ENCODE measurements at regions not wholly inside any gene's neighbourhood (a gene's known extent, or its start where the extent isn't known, plus 50 kb on each side); places are given as distances from the start of the nearest gene placed in this dataset.
"Not testable (repeated sequence)": the region's sequence is repeated elsewhere in the genome, so short reads cannot be mapped to it uniquely, and the experiment has no call there.

DNA sequence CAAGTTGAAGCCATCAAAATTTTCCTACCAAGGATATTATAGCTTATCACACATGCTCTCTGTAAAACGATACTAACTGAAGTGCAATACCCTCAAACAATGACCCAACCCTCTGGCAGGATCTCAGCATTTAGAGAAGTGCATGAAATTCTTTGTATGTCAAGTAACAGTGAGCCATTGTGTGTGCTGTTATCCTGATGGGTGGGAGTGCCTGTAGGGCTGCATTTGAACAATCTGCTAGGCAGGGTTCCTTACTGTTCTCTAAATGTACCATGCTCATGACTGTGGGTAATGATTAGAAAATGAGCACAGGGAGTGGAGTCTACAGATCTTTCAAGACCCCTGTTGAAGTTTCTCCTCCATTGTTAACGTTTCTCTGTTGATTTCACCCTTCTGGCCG lies 398.1 kb downstream of the NSUN3 start:
- 47 to 49% methylated on average over 3 of the region's 3 CpGs for WGBS, 2 experiments

DNA sequence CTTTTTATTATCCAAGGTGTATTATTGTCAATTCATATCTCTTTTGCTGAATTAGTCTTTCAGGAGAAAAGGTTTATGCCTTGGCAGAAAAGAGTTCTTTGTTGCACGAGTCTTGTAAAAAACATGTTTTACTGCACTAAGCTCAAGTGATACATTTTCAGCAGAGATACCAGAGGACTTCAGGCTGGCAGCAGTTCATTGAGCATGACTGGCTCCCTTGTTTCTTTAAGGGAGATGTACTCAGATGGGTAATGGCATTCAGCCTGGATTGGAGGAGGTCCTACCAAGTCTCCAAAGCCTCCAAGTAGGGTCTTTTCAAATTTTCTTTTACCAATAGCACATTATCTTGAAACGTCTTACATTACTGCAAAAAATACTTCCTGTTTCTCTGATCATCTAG lies 400.1 kb downstream of the NSUN3 start:
- Histone ChIP-seq H3K9me3 (ENCODE audit: control insufficient read depth, low read length) (no peaks in the 10 kb centered on the region), H3K27ac (ENCODE audit: insufficient read depth, low read depth, low read length, poor library complexity, severe bottlenecking) (no peak overlapping the region), H3K27me3 (ENCODE audit: control insufficient read depth, insufficient read depth, low read length, poor library complexity, severe bottlenecking) (no peaks in the 10 kb centered on the region), H3K4me1 (ENCODE audit: control insufficient read depth, insufficient read depth, low read length) (peaks cover 18% of the 10 kb centered on the region), H3K4me3 (ENCODE audit: insufficient read depth, low read depth, low read length) (no peak overlapping the region), H3K36me3 (ENCODE audit: control insufficient read depth, insufficient read depth, low read length) (no peaks in the 10 kb centered on the region)
- WGBS, 2 experiments: 93 to 94% methylated on average over 2 of the region's 2 CpGs

More for the DNA sequence above, 398.1 kb downstream of the NSUN3 start:
- peaks cover 18% of the 10 kb centered on the region for H3K4me1 ChIP-seq (ENCODE audit: control insufficient read depth, insufficient read depth, low read length)
- no peak overlapping the region for H3K4me3 ChIP-seq (ENCODE audit: insufficient read depth, low read depth, low read length)
- no peak overlapping the region for H3K27ac ChIP-seq (ENCODE audit: insufficient read depth, low read depth, low read length, poor library complexity, severe bottlenecking)
- H3K36me3 ChIP-seq (ENCODE audit: control insufficient read depth, insufficient read depth, low read length): no peaks in the 10 kb centered on the region
- H3K27me3 ChIP-seq (ENCODE audit: control insufficient read depth, insufficient read depth, low read length, poor library complexity, severe bottlenecking): no peaks in the 10 kb centered on the region
- no peaks in the 10 kb centered on the region for H3K9me3 ChIP-seq (ENCODE audit: control insufficient read depth, low read length)

DNA sequence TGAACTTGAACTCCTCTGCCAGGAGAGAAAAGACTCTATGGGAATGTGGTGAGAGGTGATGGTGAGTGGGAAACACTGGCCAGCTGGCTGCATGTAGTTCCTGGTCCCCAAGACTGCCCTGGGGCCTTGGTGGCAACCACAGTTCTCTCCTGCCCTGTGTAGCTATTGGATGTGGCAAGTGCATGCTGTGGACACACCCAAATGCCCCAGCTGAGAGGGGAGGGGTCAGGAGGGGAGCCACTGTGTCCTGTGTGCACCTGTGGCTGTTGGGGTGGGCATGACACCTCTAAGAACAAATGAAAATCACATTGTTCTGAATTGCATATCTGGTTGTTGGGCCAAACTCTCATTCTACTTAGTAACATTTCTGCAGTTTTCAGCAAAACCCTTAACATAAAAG lies 409.6 kb downstream of the NSUN3 start:
- no peaks in the 10 kb centered on the region for H3K36me3 ChIP-seq (ENCODE audit: control insufficient read depth, insufficient read depth, low read length)
- no peaks in the 10 kb centered on the region for H3K27me3 ChIP-seq (ENCODE audit: control insufficient read depth, insufficient read depth, low read length, poor library complexity, severe bottlenecking)
- H3K4me1 ChIP-seq (ENCODE audit: control insufficient read depth, insufficient read depth, low read length): no peaks in the 10 kb centered on the region
- no peak overlapping the region for H3K4me3 ChIP-seq (ENCODE audit: insufficient read depth, low read depth, low read length)
- H3K9me3 ChIP-seq (ENCODE audit: control insufficient read depth, low read length): no peaks in the 10 kb centered on the region
- H3K27ac ChIP-seq (ENCODE audit: insufficient read depth, low read depth, low read length, poor library complexity, severe bottlenecking): no peak overlapping the region

DNA sequence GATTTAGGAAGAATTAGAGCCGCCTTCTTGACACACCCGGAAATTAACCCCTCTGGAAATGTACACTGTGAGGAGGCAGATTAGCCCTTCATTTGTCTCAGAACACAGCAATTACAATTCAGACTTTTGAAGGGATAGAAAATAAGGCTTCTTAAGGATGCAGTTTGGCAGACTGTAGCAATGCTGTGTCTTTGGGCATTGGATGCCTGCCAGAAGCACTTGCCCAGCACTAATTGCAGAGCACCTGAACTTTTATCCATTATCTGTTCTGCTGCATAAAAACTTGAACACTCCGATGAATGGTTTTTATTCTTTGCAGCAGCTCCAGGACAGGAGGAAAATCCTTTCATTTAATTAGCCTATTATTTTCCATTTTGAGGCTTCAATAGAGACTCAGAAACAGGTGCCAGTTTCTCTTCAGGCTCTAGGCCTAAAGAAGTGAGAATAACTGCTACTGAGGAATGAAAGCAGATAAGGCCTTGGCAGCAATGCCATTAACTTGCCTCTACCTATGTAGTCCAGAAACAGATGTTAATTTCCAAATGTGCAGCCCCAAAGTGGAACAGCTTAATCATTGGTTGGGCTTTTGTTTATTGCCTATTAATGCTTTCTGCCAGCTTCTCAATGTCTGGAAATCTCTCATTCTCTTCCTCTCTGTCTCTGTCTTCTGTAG lies 418.5 kb downstream of the NSUN3 start:
- Histone ChIP-seq H3K4me3 (ENCODE audit: insufficient read depth, low read depth, low read length) (no peak overlapping the region), H3K27ac (ENCODE audit: insufficient read depth, low read depth, low read length, poor library complexity, severe bottlenecking) (no peak overlapping the region), H3K4me1 (ENCODE audit: control insufficient read depth, insufficient read depth, low read length) (no peaks in the 10 kb centered on the region), H3K27me3 (ENCODE audit: control insufficient read depth, insufficient read depth, low read length, poor library complexity, severe bottlenecking) (no peaks in the 10 kb centered on the region), H3K9me3 (ENCODE audit: control insufficient read depth, low read length) (no peaks in the 10 kb centered on the region), H3K36me3 (ENCODE audit: control insufficient read depth, insufficient read depth, low read length) (no peaks in the 10 kb centered on the region)
- 90 to 92% methylated on average over 2 to 3 of the region's 3 CpGs for WGBS, 2 experiments

DNA sequence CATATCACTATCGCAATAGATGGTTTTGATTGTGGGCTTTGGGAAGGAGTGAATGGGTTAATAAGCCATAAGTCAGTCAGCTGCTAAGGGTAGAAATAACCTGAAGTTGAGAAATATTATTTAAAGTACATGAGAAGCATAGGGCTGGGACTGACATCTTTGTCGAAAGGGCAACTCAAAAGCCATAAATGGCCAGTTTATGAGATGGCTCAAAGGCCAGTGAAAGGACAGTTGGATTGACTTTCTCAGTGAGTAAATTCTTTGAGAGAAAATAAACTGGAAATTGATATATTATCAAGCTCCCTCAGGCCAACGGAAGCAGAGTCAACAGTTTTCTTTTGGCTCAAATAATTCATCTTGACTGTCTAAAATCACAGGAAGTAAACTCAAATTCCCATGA lies 419.8 kb downstream of the NSUN3 start:
- Histone ChIP-seq H3K27ac (ENCODE audit: insufficient read depth, low read depth, low read length, poor library complexity, severe bottlenecking) (no peak overlapping the region), H3K36me3 (ENCODE audit: control insufficient read depth, insufficient read depth, low read length) (no peaks in the 10 kb centered on the region), H3K9me3 (ENCODE audit: control insufficient read depth, low read length) (no peaks in the 10 kb centered on the region), H3K27me3 (ENCODE audit: control insufficient read depth, insufficient read depth, low read length, poor library complexity, severe bottlenecking) (no peaks in the 10 kb centered on the region), H3K4me1 (ENCODE audit: control insufficient read depth, insufficient read depth, low read length) (no peaks in the 10 kb centered on the region), H3K4me3 (ENCODE audit: insufficient read depth, low read depth, low read length) (no peak overlapping the region)
- WGBS, 2 experiments: 91 to 97% methylated on average over 2 to 3 of the region's 3 CpGs

DNA sequence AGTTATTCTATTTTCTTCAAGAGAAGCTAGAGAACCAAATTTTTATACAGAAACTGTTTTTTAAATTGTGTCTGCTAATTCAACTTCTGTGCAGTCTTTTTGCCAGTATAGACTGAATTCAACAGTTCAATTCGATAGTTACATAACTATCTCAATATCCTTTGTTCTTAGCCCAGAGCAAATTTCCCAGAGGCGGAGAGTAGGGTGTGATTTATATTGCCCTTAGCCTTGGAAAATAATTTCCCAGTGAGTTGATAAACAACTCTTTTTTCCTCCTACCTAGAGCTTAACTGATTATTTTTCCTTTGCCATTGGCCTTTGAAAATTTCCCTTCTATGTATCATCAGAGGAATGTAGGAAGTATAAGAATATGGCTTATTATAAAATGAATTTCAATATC lies 420.5 kb downstream of the NSUN3 start:
- no peak overlapping the region for H3K27ac ChIP-seq (ENCODE audit: insufficient read depth, low read depth, low read length, poor library complexity, severe bottlenecking)
- no peaks in the 10 kb centered on the region for H3K9me3 ChIP-seq (ENCODE audit: control insufficient read depth, low read length)
- no peaks in the 10 kb centered on the region for H3K4me1 ChIP-seq (ENCODE audit: control insufficient read depth, insufficient read depth, low read length)
- 92% methylated on average over 2 of the region's 2 CpGs; no CpG with 5 or more reads in 1 of the 2 experiments for WGBS, 2 experiments
- H3K36me3 ChIP-seq (ENCODE audit: control insufficient read depth, insufficient read depth, low read length): no peaks in the 10 kb centered on the region
- no peak overlapping the region for H3K4me3 ChIP-seq (ENCODE audit: insufficient read depth, low read depth, low read length)
- no peaks in the 10 kb centered on the region for H3K27me3 ChIP-seq (ENCODE audit: control insufficient read depth, insufficient read depth, low read length, poor library complexity, severe bottlenecking)

DNA sequence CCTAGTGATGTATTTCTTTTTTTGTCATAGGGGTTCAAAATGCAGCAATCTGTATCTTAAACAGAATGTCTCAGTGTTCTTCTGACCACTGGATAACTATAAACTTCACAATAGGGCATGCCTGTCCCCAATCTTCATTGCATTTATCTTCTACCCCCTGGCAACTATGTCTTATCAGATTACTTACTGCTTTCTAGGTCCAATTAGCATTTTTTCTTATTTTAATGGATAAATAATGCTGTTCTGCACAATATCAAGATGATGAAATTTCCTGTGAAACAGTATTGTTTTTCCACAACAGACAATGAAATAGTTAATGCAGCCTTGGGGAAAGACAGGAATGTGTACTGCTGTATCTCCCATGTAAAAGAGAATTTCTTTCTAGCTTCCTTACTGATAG lies 432.1 kb downstream of the NSUN3 start:
- no peak overlapping the region for H3K27ac ChIP-seq (ENCODE audit: insufficient read depth, low read depth, low read length, poor library complexity, severe bottlenecking)
- H3K27me3 ChIP-seq (ENCODE audit: control insufficient read depth, insufficient read depth, low read length, poor library complexity, severe bottlenecking): no peaks in the 10 kb centered on the region
- H3K9me3 ChIP-seq (ENCODE audit: control insufficient read depth, low read length): no peaks in the 10 kb centered on the region
- H3K4me1 ChIP-seq (ENCODE audit: control insufficient read depth, insufficient read depth, low read length): no peaks in the 10 kb centered on the region
- no peaks in the 10 kb centered on the region for H3K36me3 ChIP-seq (ENCODE audit: control insufficient read depth, insufficient read depth, low read length)
- H3K4me3 ChIP-seq (ENCODE audit: insufficient read depth, low read depth, low read length): no peak overlapping the region

DNA sequence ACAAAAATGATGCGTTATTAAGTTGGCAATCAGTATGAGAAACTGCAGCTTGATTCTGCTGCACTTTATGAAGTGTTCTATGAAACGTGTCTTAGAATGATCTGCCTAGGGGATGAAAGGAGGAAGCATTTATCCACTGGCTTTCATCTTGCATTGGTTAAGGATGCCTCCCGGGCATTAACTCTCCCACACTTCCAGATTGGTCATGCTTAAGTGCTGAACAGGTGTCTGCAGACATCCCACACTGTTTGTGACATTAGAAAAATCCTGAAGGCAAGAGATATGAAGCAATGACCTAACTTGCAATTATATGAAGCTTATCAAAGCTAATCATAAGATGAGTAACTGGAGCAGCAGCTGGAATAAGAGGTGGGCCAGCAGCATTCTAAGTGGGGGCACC lies 437.3 kb downstream of the NSUN3 start:
- Histone ChIP-seq H3K27ac (ENCODE audit: insufficient read depth, low read depth, low read length, poor library complexity, severe bottlenecking) (no peak overlapping the region), H3K36me3 (ENCODE audit: control insufficient read depth, insufficient read depth, low read length) (no peaks in the 10 kb centered on the region)
- WGBS, 2 experiments: 95 to 96% methylated on average over 3 of the region's 3 CpGs

DNA sequence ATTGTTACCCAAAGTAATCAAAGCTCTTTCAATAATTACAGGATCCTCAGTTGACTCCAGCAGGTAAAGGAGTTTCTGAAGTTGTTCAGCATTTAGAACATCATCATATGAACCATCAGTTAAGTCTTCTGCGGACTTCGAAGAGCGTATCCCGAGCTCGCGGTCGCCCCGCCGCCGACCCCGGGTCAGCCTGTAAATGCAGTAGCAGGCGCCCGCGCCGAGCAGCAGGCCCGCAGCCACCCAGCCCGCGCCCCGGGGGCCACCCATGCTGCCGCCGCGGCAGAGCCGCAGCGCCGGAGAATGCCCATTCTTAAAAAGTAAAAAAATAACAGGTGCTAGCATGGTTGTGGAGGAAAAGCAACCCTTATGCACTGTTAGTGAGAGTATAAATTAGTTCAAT lies 444.5 kb downstream of the NSUN3 start:
- not testable (repeated sequence) for H3K36me3 ChIP-seq (ENCODE audit: control insufficient read depth, insufficient read depth, low read length); H3K27me3 ChIP-seq (ENCODE audit: control insufficient read depth, insufficient read depth, low read length, poor library complexity, severe bottlenecking); H3K9me3 ChIP-seq (ENCODE audit: control insufficient read depth, low read length); H3K4me3 ChIP-seq (ENCODE audit: insufficient read depth, low read depth, low read length); H3K4me1 ChIP-seq (ENCODE audit: control insufficient read depth, insufficient read depth, low read length); H3K27ac ChIP-seq (ENCODE audit: insufficient read depth, low read depth, low read length, poor library complexity, severe bottlenecking)
- WGBS, 2 experiments: 98% methylated on average over 25 of the region's 25 CpGs

More for the DNA sequence above, 437.3 kb downstream of the NSUN3 start:
- Histone ChIP-seq H3K4me3 (ENCODE audit: insufficient read depth, low read depth, low read length) (no peak overlapping the region), H3K27me3 (ENCODE audit: control insufficient read depth, insufficient read depth, low read length, poor library complexity, severe bottlenecking) (no peaks in the 10 kb centered on the region), H3K9me3 (ENCODE audit: control insufficient read depth, low read length) (no peaks in the 10 kb centered on the region), H3K4me1 (ENCODE audit: control insufficient read depth, insufficient read depth, low read length) (no peaks in the 10 kb centered on the region)

DNA sequence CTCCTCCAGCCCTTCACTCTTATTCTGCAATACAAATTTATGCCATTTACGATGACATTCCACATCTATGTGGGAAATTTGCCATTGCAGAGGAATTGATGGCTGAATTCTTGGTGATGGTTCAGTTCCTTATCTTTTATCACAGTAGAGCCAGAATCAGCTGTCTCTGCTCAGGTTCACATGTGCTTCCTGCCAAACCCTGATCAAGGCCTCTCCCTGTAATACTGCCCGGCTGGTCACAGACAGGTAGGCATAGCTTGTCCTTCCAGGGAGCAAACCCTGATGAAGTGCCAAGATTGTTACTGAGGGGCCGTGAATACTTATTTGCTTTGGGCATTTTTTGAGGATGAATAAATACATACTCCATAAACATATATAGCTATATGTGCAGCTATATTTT lies 450.0 kb downstream of the NSUN3 start:
- WGBS, 2 experiments: 93 to 98% methylated on average over 2 of the region's 3 CpGs
- Histone ChIP-seq H3K36me3 (ENCODE audit: control insufficient read depth, insufficient read depth, low read length) (no peaks in the 10 kb centered on the region), H3K4me1 (ENCODE audit: control insufficient read depth, insufficient read depth, low read length) (peaks cover 6% of the 10 kb centered on the region), H3K9me3 (ENCODE audit: control insufficient read depth, low read length) (no peaks in the 10 kb centered on the region), H3K27me3 (ENCODE audit: control insufficient read depth, insufficient read depth, low read length, poor library complexity, severe bottlenecking) (no peaks in the 10 kb centered on the region), H3K27ac (ENCODE audit: insufficient read depth, low read depth, low read length, poor library complexity, severe bottlenecking) (no peak overlapping the region), H3K4me3 (ENCODE audit: insufficient read depth, low read depth, low read length) (no peak overlapping the region)

DNA sequence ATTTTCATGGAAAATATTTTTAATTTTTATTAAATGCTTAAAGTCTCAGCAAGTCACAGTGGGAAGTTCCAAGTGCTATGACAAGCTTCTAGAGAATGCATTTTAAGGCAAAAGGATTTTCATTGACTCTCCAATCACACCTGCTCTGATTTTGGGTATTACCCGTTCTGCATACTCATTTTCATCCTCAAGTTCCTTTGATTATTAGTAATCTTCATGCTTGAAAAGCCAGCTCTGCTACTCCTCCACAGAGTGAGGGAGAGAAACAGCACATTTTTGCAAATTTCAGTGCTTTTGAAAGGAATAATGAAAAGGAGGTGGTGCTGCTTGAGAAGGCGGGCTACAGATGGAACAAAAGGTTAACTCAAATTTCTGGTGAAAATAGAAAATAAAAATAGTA lies 450.7 kb downstream of the NSUN3 start:
- Histone ChIP-seq H3K4me3 (ENCODE audit: insufficient read depth, low read depth, low read length) (no peak overlapping the region), H3K36me3 (ENCODE audit: control insufficient read depth, insufficient read depth, low read length) (no peaks in the 10 kb centered on the region), H3K9me3 (ENCODE audit: control insufficient read depth, low read length) (no peaks in the 10 kb centered on the region), H3K27me3 (ENCODE audit: control insufficient read depth, insufficient read depth, low read length, poor library complexity, severe bottlenecking) (no peaks in the 10 kb centered on the region), H3K4me1 (ENCODE audit: control insufficient read depth, insufficient read depth, low read length) (peaks cover 6% of the 10 kb centered on the region), H3K27ac (ENCODE audit: insufficient read depth, low read depth, low read length, poor library complexity, severe bottlenecking) (no peak overlapping the region)
- WGBS, 2 experiments: 91 to 92% methylated on average over 2 of the region's 2 CpGs

Measured in ectodermal cell (in vitro differentiated cells).